ENCODE measurements at regions not wholly inside any gene's neighbourhood (a gene's known extent, or its start where the extent isn't known, plus 50 kb on each side); places are given as distances from the start of the nearest gene placed in this dataset.
"Not testable (repeated sequence)": the region's sequence is repeated elsewhere in the genome, so short reads cannot be mapped to it uniquely, and the experiment has no call there.

DNA sequence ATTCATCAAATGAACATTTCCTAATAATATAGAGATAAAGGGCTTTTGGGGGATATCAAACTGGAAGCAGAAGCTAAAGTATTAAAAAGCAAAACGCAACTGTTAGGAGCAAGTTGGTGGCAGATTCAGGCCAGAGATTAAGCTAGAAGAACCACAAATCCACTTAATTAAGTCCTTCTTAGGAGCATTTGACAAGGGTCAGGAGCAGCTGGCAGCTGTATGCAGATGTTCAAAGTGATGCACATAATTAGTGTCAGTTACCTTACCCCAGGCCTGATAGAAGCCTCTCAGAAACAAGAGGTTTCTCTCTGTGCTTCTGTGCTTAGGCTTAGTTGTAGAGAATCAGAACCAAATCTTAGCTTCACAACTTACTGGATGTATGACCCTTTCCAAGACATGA is 546.5 kb upstream of the ANO5 start:
- TF ChIP-seq, protein P1, sequence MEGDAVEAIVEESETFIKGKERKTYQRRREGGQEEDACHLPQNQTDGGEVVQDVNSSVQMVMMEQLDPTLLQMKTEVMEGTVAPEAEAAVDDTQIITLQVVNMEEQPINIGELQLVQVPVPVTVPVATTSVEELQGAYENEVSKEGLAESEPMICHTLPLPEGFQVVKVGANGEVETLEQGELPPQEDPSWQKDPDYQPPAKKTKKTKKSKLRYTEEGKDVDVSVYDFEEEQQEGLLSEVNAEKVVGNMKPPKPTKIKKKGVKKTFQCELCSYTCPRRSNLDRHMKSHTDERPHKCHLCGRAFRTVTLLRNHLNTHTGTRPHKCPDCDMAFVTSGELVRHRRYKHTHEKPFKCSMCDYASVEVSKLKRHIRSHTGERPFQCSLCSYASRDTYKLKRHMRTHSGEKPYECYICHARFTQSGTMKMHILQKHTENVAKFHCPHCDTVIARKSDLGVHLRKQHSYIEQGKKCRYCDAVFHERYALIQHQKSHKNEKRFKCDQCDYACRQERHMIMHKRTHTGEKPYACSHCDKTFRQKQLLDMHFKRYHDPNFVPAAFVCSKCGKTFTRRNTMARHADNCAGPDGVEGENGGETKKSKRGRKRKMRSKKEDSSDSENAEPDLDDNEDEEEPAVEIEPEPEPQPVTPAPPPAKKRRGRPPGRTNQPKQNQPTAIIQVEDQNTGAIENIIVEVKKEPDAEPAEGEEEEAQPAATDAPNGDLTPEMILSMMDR (IDR thresholded peaks at IDR 0.05): no peak
- intact Hi-C loops (cut with DNase I): no loop called here
- no peaks in the 10 kb centered on the region for H3K4me1 ChIP-seq
- no peaks in the 10 kb centered on the region for H3K27me3 ChIP-seq
- no peak for DNase-seq (ENCODE audit: extremely low spot score in 2 of 2)
- no peak overlapping the region for H3K27ac ChIP-seq
- no peaks in the 10 kb centered on the region for H3K9me3 ChIP-seq
- no peak overlapping the region for H3K4me3 ChIP-seq
- H3K36me3 ChIP-seq: no peaks in the 10 kb centered on the region

DNA sequence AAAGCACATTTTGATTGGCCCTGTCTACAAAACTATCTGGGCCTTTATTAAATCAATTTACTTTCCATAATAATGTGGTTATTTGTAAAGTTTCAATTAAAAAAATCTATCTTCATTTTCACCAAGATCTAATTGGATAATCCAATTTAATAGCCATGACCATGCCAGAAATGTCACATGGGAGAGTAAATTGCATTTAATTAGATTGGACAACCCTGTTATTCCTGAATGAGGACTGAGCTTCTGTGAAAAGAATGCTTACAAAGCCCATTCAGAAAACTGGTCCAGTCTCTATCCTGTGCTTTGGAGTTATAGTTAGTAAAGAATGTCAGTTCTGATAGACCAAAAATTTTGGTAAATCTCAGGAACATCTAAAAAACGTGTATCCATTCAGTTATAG is 541.9 kb upstream of the ANO5 start:
- no peak for DNase-seq (ENCODE audit: extremely low spot score in 2 of 2)
- TF ChIP-seq, protein P1 (IDR thresholded peaks at IDR 0.05): no peak
- no peak for TF ChIP-seq POLR2A (IDR thresholded peaks at IDR 0.05)
- Histone ChIP-seq H3K4me1 (no peaks in the 10 kb centered on the region), H3K36me3 (no peaks in the 10 kb centered on the region), H3K27me3 (no peaks in the 10 kb centered on the region), H3K4me3 (no peak overlapping the region), H3K27ac (no peak overlapping the region), H3K9me3 (no peaks in the 10 kb centered on the region)
- intact Hi-C loops (cut with DNase I): no loop called here

DNA sequence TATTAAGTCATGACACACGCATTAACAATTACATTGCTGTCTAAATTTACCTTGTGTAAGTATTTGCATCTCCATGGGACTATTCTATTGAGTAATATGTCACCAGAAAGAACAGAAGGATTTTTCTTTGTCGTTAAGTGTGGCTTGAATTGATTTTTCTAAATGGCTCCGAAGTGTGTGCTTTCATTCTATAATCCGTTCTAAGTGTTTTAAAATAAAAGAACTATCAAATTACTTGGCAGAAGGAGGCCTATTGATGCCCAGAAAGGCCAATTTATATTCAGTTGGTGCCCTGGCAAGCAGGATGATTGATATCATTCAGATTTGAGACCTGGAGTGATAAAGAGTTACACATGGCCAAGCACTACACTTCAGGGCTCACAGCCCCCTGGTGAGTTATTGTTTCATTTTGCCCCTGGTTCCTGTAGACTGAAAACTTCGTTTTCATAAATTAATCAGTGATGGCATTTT is 538.9 kb upstream of the ANO5 start:
- DNase-seq (ENCODE audit: extremely low spot score in 2 of 2): no peak
- no peaks in the 10 kb centered on the region for H3K4me1 ChIP-seq
- TF ChIP-seq POLR2A (IDR thresholded peaks at IDR 0.05): no peak
- TF ChIP-seq, protein P1 (IDR thresholded peaks at IDR 0.05): no peak
- no peak for TF ChIP-seq POLR2AphosphoS5 (IDR thresholded peaks at IDR 0.05; ENCODE audit: insufficient read depth in 1 of 2, low read depth in 1 of 2)

DNA sequence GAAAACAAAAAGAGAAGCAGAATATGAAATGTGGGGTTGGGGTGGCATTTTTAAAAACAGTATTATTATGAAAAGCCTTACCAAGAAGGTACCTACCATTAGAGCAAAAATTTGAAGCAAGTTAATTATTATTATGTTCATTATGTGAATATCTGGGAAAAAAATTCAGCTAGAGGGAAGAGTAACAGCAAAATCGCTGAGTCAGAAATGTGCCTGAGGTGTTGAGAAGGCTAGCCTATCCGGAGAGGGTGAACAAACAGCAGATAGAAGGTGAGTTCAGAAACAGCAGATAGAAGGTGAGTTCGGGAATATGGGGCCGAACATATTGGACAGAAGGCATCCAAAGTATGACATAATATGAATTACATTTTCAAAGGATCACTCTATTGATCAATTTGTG is 536.8 kb upstream of the ANO5 start:
- no peak for TF ChIP-seq POLR2AphosphoS5 (IDR thresholded peaks at IDR 0.05; ENCODE audit: insufficient read depth in 1 of 2, low read depth in 1 of 2)
- TF ChIP-seq POLR2A (IDR thresholded peaks at IDR 0.05): no peak
- TF ChIP-seq, protein P1 (IDR thresholded peaks at IDR 0.05): no peak

More for the DNA sequence above, 538.9 kb upstream of the ANO5 start:
- Histone ChIP-seq H3K36me3 (no peaks in the 10 kb centered on the region), H3K4me3 (no peak overlapping the region), H3K9me3 (no peaks in the 10 kb centered on the region), H3K27ac (no peak overlapping the region), H3K27me3 (no peaks in the 10 kb centered on the region)
- intact Hi-C loops (cut with DNase I): no loop called here

DNA sequence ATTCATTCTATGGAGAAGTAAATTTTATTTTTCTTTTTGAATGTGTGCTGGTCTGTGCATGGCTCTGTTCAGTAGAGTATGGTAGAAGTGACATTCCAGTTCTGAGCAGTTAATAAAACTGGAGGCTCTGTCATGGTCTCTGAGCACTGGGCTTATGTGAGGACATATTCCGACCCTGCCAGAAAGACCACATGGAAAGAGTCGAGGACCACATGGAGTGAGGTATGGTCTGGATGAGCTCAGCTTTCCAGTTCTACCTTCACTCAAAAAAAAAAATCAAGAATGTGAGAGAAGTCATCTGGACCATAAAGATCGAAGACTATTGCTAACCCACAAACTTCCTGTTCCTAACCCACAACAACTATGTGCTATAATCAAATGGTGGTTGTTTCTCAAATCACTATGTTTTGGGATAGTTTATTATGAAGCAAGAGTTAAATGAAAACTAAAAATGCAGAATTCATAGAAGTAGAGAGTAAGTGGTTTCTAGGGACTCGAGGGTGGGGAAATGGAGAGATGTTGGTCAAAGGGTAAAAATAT is 534.2 kb upstream of the ANO5 start:
- no peaks in the 10 kb centered on the region for H3K36me3 ChIP-seq
- no peaks in the 10 kb centered on the region for H3K4me1 ChIP-seq
- H3K4me3 ChIP-seq: no peak overlapping the region
- DNase-seq (ENCODE audit: extremely low spot score in 2 of 2): no peak
- no peaks in the 10 kb centered on the region for H3K27me3 ChIP-seq
- H3K27ac ChIP-seq: no peak overlapping the region
- TF ChIP-seq POLR2AphosphoS5 (IDR thresholded peaks at IDR 0.05; ENCODE audit: insufficient read depth in 1 of 2, low read depth in 1 of 2): no peak
- TF ChIP-seq, protein P1 (IDR thresholded peaks at IDR 0.05): no peak
- TF ChIP-seq POLR2A (IDR thresholded peaks at IDR 0.05): no peak
- H3K9me3 ChIP-seq: no peaks in the 10 kb centered on the region
- intact Hi-C loops (cut with DNase I): no loop called here

More for the DNA sequence above, 536.8 kb upstream of the ANO5 start:
- Histone ChIP-seq H3K27ac (no peak overlapping the region), H3K4me3 (no peak overlapping the region), H3K27me3 (no peaks in the 10 kb centered on the region), H3K9me3 (no peaks in the 10 kb centered on the region), H3K4me1 (no peaks in the 10 kb centered on the region), H3K36me3 (no peaks in the 10 kb centered on the region)
- no peak for DNase-seq (ENCODE audit: extremely low spot score in 2 of 2)
- intact Hi-C loops (cut with DNase I): no loop called here

DNA sequence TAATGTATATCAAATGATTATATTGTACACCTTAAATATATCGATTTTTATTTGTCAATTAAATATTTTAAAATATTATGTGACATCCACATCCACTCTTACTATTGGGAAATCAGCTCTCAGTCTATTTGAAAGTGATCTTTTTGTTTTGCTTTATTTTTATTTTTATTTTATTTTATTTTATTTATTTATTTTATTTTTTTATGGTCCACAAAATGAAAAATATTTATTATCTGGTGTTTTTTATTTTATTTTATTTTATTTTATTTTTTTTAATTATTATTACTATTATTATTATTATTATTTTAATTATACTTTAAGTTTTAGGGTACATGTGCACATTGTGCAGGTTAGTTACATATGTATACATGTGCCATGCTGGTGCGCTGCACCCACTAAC is 533.5 kb upstream of the ANO5 start:
- H3K4me1 ChIP-seq; H3K27me3 ChIP-seq; intact Hi-C loops (cut with DNase I); DNase-seq (ENCODE audit: extremely low spot score in 2 of 2); H3K36me3 ChIP-seq; H3K4me3 ChIP-seq; H3K9me3 ChIP-seq; H3K27ac ChIP-seq: not testable (repeated sequence)

All from vagina (tissue), 2 donors.